ENCODE measurements at regions not wholly inside any gene's neighbourhood (a gene's known extent, or its start where the extent isn't known, plus 50 kb on each side); places are given as distances from the start of the nearest gene placed in this dataset.

GRCh38 chr12:46887870-46888269 lies 62.1 kb upstream of the SLC38A4 start (continued):
- no peak for TF ChIP-seq ZBTB43 (CRISPR knock-in tag; IDR thresholded peaks at IDR 0.05)
- no peak for TF ChIP-seq ZNF423 (CRISPR knock-in tag; IDR thresholded peaks at IDR 0.05)
- no peak for TF ChIP-seq ZNF416 (CRISPR knock-in tag; IDR thresholded peaks at IDR 0.05)

GRCh38 chr12:46888568-46888967 lies 62.8 kb upstream of the SLC38A4 start:
- POLR2A ChIA-PET, result no interaction called here
- H3K4me1 Mint-ChIP-seq, result no peaks in the 10 kb centered on the region
- ATAC-seq (no peak), DNase-seq (ENCODE audit: low spot score) (no peak)
- TF ChIP-seq ZMAT4 (CRISPR knock-in tag; IDR thresholded peaks at IDR 0.05), result no peak
- TF ChIP-seq TCF7 (CRISPR knock-in tag; IDR thresholded peaks at IDR 0.05; ENCODE audit: low read depth), result no peak
- no peak for TF ChIP-seq ELF4 (CRISPR knock-in tag; IDR thresholded peaks at IDR 0.05; ENCODE audit: low read depth)
- no peaks in the 10 kb centered on the region for H3K36me3 Mint-ChIP-seq
- H3K27me3 Mint-ChIP-seq (ENCODE audit: low read depth), result no peaks in the 10 kb centered on the region
- CTCF ChIA-PET, result no interaction called here
- no peaks in the 10 kb centered on the region; the same call in 1 of the 2 replicates for H3K9me3 Mint-ChIP-seq
- H3K4me3 Mint-ChIP-seq, result no peak overlapping the region
- no peak overlapping the region for H3K27ac Mint-ChIP-seq

- Mint-ChIP-seq H3K9me3 (no peaks in the 10 kb centered on the region; the same call in 1 of the 2 replicates), H3K36me3 (no peaks in the 10 kb centered on the region), H3K27me3 (ENCODE audit: low read depth) (no peaks in the 10 kb centered on the region), H3K4me3 (no peak overlapping the region), H3K27ac (no peak overlapping the region), H3K4me1 (no peaks in the 10 kb centered on the region)
- POLR2A ChIA-PET, result no interaction called here
- CTCF ChIA-PET, result no interaction called here
- TF ChIP-seq ZNF263 (CRISPR knock-in tag; IDR thresholded peaks at IDR 0.05; ENCODE audit: low read depth) (no peak), E2F5 (CRISPR knock-in tag; IDR thresholded peaks at IDR 0.05) (no peak), TCF7 (CRISPR knock-in tag; IDR thresholded peaks at IDR 0.05; ENCODE audit: low read depth) (no peak), TP53 (CRISPR knock-in tag; IDR thresholded peaks at IDR 0.05) (no peak), ZBTB21 (CRISPR knock-in tag; IDR thresholded peaks at IDR 0.05; ENCODE audit: borderline replicate concordance) (no peak), ZNF232 (CRISPR knock-in tag; IDR thresholded peaks at IDR 0.05) (no peak), GRHL2 (CRISPR knock-in tag; IDR thresholded peaks at IDR 0.05; ENCODE audit: insufficient replicate concordance, severe bottlenecking) (no peak), EMX1 (CRISPR knock-in tag; IDR thresholded peaks at IDR 0.05) (no peak), MAX (CRISPR knock-in tag; IDR thresholded peaks at IDR 0.05) (no peak), ZNF423 (CRISPR knock-in tag; IDR thresholded peaks at IDR 0.05) (no peak), CDX4 (CRISPR knock-in tag; IDR thresholded peaks at IDR 0.05; ENCODE audit: borderline replicate concordance) (no peak), NR3C1 (CRISPR knock-in tag; conservative IDR thresholded peaks at IDR 0.05; ENCODE audit: low read depth) (no peak), FOXJ3 (CRISPR knock-in tag; IDR thresholded peaks at IDR 0.05; ENCODE audit: borderline replicate concordance) (no peak), SMAD3 (CRISPR knock-in tag; IDR thresholded peaks at IDR 0.05; ENCODE audit: borderline replicate concordance) (no peak), STAT6 (CRISPR knock-in tag; conservative IDR thresholded peaks at IDR 0.05; ENCODE audit: low read depth) (no peak), NFATC4 (CRISPR knock-in tag; IDR thresholded peaks at IDR 0.05) (no peak)
- ATAC-seq, result no peak
- DNase-seq (ENCODE audit: low spot score), result no peak
Measured at GRCh38 chr12:46891306-46891705, 65.5 kb upstream of the SLC38A4 start.

All from WTC11 (cell line).